Right lobe of liver (tissue), 6 donors: ENCODE measurements at regions not wholly inside any gene's neighbourhood (a gene's known extent, or its start where the extent isn't known, plus 50 kb on each side); places are given as distances from the start of the nearest gene placed in this dataset.
"Not testable (repeated sequence)": the region's sequence is repeated elsewhere in the genome, so short reads cannot be mapped to it uniquely, and the experiment has no call there.

ENCODE experiments used
- ATAC-seq, 4 donors: fragments of 200-7000 bp; cut with Tn5 transposase; one replicate each; pipeline ENCODE4 v1.9.1; 2020; ENCODE audit warnings: mild to moderate bottlenecking in 4 of 4, moderate library complexity in 4 of 4
- DNase-seq, 3 donors: peaks; one replicate each; pipeline ENCODE4 v3.0.0-alpha.2; 2020
- H3K27ac ChIP-seq, 3 donors: fragments of 200-600 bp; one replicate each; pipeline ENCODE4 v1.8.0; 2022
- H3K27me3 ChIP-seq, 2 donors: fragments of 200-600 bp; one replicate each; pipeline ENCODE4 v1.8.0; 2022
- H3K36me3 ChIP-seq, 4 donors: fragments of 200-600 bp; sonication (generic) in 1 of 4; one replicate each; pipeline versions ENCODE4 v1.5.1 to v1.8.0; 2017 to 2022; ENCODE audit warnings: control low read depth in 1 of 4
- H3K4me1 ChIP-seq, 4 donors: fragments of 200-600 bp; sonication (generic) in 1 of 4; one replicate each; pipeline versions ENCODE4 v1.5.1 to v1.8.0; 2017 to 2022; ENCODE audit warnings: control low read depth in 1 of 4
- H3K4me3 ChIP-seq, 3 donors: fragments of 200-600 bp; one replicate each; pipeline ENCODE4 v1.8.0; 2022
- H3K9me3 ChIP-seq, 4 donors: fragments of 200-600 bp; sonication (generic) in 1 of 4; one replicate each; pipeline versions ENCODE4 v1.5.1 to v1.8.0; 2017 to 2022; ENCODE audit warnings: control low read depth in 1 of 4
- CTCF ChIP-seq, 4 donors: fragments of 200-600 bp in 3 of 4; fragments of 450-650 bp in 1 of 4; IDR thresholded peaks; one replicate each; pipeline versions ENCODE4 v1.5.1 to v1.8.0; 2016 to 2022; ENCODE audit warnings: antibody characterized with exemption in 4 of 4, mild to moderate bottlenecking in 2 of 4
- POLR2A ChIP-seq: fragments of 450-650 bp; IDR thresholded peaks from one replicate; pipeline ENCODE4 v1.6.1; 2017; ENCODE audit warnings: antibody characterized with exemption, mild to moderate bottlenecking
- WGBS: methylation state at CpG from one replicate; pipeline ENCODE4 v1.1.6; 2018; ENCODE audit warnings: low coverage, low lambda C conversion rate; ENCODE audit not compliant: insufficient coverage; ENCODE audit errors: missing lambda C conversion rate; 5-methylcytosine and 5-hydroxymethylcytosine counted together
- intact Hi-C, 2 donors: fragments of 100-400 bp; cut with DNase I; formaldehyde crosslinking; loops; one replicate each; pipeline versions ENCODE4 v1.11.2 to v1.14.1; 2022
- donor health status: DM: no; HTN: yes; CAD: no.
- donor health status: DM: no; HTN: no; CAD: no.
- donor health status: DM: no; HTN: no; CAD: no.
- donor health status: DM: no; HTN: yes; CAD: no.
- donor health status: DM: no; HTN: yes; CAD: no.

- Histone ChIP-seq H3K27me3 (no peaks in the 10 kb centered on the region), H3K9me3 (no peaks in the 10 kb centered on the region), H3K27ac (no peak overlapping the region), H3K4me3 (no peak overlapping the region), H3K36me3 (no peaks in the 10 kb centered on the region), H3K4me1 (no peaks in the 10 kb centered on the region)
- 25% methylated on average over 2 of the region's 2 CpGs for WGBS
- no peak for ATAC-seq
- DNase-seq, result no peak
- no peak for TF ChIP-seq CTCF (IDR thresholded peaks at IDR 0.05)
- TF ChIP-seq POLR2A, result no peak
- intact Hi-C loops, result no loop called here
Measured at GRCh38 chr21:28127175-28127785, 865.4 kb downstream of the LTN1 start.

- ATAC-seq (no peak), DNase-seq (no peak)
- Histone ChIP-seq H3K4me1 (no peaks in the 10 kb centered on the region), H3K27me3 (no peaks in the 10 kb centered on the region), H3K36me3 (no peaks in the 10 kb centered on the region), H3K27ac (no peak overlapping the region), H3K9me3 (no peaks in the 10 kb centered on the region), H3K4me3 (no peak overlapping the region)
- no peak for TF ChIP-seq CTCF (IDR thresholded peaks at IDR 0.05)
- TF ChIP-seq POLR2A, result no peak
- intact Hi-C loops, result no loop called here
- WGBS, result 13% methylated on average over 1 of the region's 1 CpG
Measured at GRCh38 chr21:28126521-28127174, 866.0 kb downstream of the LTN1 start.

- Histone ChIP-seq H3K4me3 (no peak overlapping the region), H3K9me3 (no peaks in the 10 kb centered on the region), H3K36me3 (no peaks in the 10 kb centered on the region), H3K27ac (no peak overlapping the region), H3K4me1 (no peaks in the 10 kb centered on the region), H3K27me3 (no peaks in the 10 kb centered on the region)
- WGBS, result 59% methylated on average over 2 of the region's 2 CpGs
- TF ChIP-seq CTCF (IDR thresholded peaks at IDR 0.05), result no peak
- no peak for TF ChIP-seq POLR2A
- intact Hi-C loops, result no loop called here
- ATAC-seq (no peak), DNase-seq (no peak)
Measured at GRCh38 chr21:28124541-28124940, 868.1 kb downstream of the LTN1 start.

GRCh38 chr21:28118570-28118969, 874.1 kb downstream of the LTN1 start:
- Histone ChIP-seq H3K27me3 (no peaks in the 10 kb centered on the region), H3K4me1 (no peaks in the 10 kb centered on the region), H3K36me3 (no peaks in the 10 kb centered on the region), H3K27ac (no peak overlapping the region), H3K9me3 (no peaks in the 10 kb centered on the region), H3K4me3 (no peak overlapping the region)
- DNase-seq, result no peak
- ATAC-seq, result no peak
- intact Hi-C loops, result no loop called here
- WGBS, result 83% methylated on average over 3 of the region's 3 CpGs
- no peak for TF ChIP-seq CTCF (IDR thresholded peaks at IDR 0.05)

- WGBS, result 90% methylated on average over 4 of the region's 5 CpGs
- ATAC-seq, result not testable (repeated sequence)
Measured at GRCh38 chr21:28114986-28115385, 877.7 kb downstream of the LTN1 start.

More at GRCh38 chr21:28114986-28115385, 877.7 kb downstream of the LTN1 start:
- intact Hi-C loops, H3K4me1 ChIP-seq, H3K4me3 ChIP-seq, DNase-seq, H3K27me3 ChIP-seq, H3K9me3 ChIP-seq, H3K36me3 ChIP-seq, H3K27ac ChIP-seq: not testable (repeated sequence)
